Thyroid gland (tissue), 4 donors: ENCODE measurements at regions not wholly inside any gene's neighbourhood (a gene's known extent, or its start where the extent isn't known, plus 50 kb on each side); places are given as distances from the start of the nearest gene placed in this dataset.

Experiments
- DNase-seq, 2 donors: peaks; one replicate each; pipeline ENCODE4 v3.0.0-alpha.2; 2019
- H3K27ac ChIP-seq, 3 donors: fragments of 200-600 bp; sonication (generic); 1 replicate in 2 of 3; 2 replicates in 1 of 3; pipeline ENCODE4 v1.5.1; 2016 to 2019; ENCODE audit warnings: mild to moderate bottlenecking in 1 of 3, moderate library complexity in 1 of 3
- H3K27me3 ChIP-seq: fragments of 200-600 bp; sonication (generic); one replicate; pipeline ENCODE4 v1.5.1; 2019
- H3K36me3 ChIP-seq, 2 donors: fragments of 200-600 bp; sonication (generic); one replicate each; pipeline ENCODE4 v1.5.1; 2016 to 2019
- H3K4me1 ChIP-seq, 2 donors: fragments of 200-600 bp; sonication (generic); one replicate each; pipeline ENCODE4 v1.5.1; 2017 to 2019
- H3K4me3 ChIP-seq, 3 donors: fragments of 200-600 bp; sonication (generic); replicated peaks in 1 of 3; 1 replicate in 2 of 3; 2 replicates in 1 of 3; pipeline ENCODE4 v1.5.1; 2016; ENCODE audit warnings: mild to moderate bottlenecking in 1 of 3
- H3K9me3 ChIP-seq: fragments of 200-600 bp; sonication (generic); one replicate; pipeline ENCODE4 v1.5.1; 2017
- POLR2A ChIP-seq, 2 donors: fragments of 450-650 bp; IDR thresholded peaks; one replicate each; pipeline ENCODE4 v1.6.1; 2017; ENCODE audit warnings: antibody characterized with exemption in 2 of 2, mild to moderate bottlenecking in 2 of 2, moderate library complexity in 1 of 2
- WGBS, 2 donors: methylation state at CpG; one replicate each; pipeline ENCODE4 v1.1.5; 2017; 5-methylcytosine and 5-hydroxymethylcytosine counted together
- intact Hi-C: fragments of 100-400 bp; cut with DNase I; formaldehyde crosslinking; loops from one replicate; pipeline ENCODE4 v1.15.1; 2023
- TF ChIP-seq, protein P1 (sequence below), 6 experiments: fragments of 200-600 bp in 3 of 6; fragments of 450-650 bp in 3 of 6; sonication (generic) in 3 of 6; IDR thresholded peaks; one replicate each; pipeline ENCODE4 v1.5.1; 2016 to 2019; ENCODE audit warnings: antibody characterized with exemption in 6 of 6, mild to moderate bottlenecking in 2 of 6, inconsistent platforms in 1 of 6, moderate library complexity in 1 of 6

DNA sequence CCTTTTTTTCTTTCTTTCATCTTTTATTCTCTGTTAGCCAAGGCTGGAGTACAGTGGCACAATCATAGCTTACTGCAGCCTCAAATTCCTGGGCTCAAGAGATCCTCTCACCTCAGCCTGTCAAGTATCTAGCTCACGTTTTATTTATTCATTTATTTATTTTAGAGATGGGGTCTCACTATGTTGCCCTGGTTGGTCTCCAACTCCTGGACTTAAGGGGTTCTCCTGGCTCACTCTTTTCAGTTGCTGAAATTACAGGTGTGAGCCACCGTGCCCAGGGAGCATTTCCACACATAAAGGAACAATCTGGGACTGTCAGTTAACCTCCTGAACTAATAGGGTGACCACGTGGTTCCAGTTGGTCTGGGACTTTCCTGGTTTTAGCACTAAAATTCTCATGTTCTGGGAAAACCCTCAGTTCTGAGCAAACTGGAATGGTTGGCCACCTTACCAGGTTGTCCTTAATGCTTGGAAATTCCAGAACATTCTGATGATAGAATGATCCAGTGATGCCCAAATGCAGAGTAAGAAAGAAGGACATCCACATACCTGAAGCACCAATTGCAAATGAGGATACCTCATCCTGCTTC, 105.5 kb upstream of the ZNF217 start:
- no peaks in the 10 kb centered on the region for H3K4me1 ChIP-seq
- H3K27ac ChIP-seq: no peak overlapping the region
- DNase-seq: no peak
- intact Hi-C loops: no loop called here
- TF ChIP-seq, protein P1, sequence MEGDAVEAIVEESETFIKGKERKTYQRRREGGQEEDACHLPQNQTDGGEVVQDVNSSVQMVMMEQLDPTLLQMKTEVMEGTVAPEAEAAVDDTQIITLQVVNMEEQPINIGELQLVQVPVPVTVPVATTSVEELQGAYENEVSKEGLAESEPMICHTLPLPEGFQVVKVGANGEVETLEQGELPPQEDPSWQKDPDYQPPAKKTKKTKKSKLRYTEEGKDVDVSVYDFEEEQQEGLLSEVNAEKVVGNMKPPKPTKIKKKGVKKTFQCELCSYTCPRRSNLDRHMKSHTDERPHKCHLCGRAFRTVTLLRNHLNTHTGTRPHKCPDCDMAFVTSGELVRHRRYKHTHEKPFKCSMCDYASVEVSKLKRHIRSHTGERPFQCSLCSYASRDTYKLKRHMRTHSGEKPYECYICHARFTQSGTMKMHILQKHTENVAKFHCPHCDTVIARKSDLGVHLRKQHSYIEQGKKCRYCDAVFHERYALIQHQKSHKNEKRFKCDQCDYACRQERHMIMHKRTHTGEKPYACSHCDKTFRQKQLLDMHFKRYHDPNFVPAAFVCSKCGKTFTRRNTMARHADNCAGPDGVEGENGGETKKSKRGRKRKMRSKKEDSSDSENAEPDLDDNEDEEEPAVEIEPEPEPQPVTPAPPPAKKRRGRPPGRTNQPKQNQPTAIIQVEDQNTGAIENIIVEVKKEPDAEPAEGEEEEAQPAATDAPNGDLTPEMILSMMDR (IDR thresholded peaks at IDR 0.05): no peak
- no peak for TF ChIP-seq POLR2A (IDR thresholded peaks at IDR 0.05)
- no peaks in the 10 kb centered on the region for H3K9me3 ChIP-seq
- no peaks in the 10 kb centered on the region for H3K27me3 ChIP-seq
- no peak overlapping the region for H3K4me3 ChIP-seq
- H3K36me3 ChIP-seq: no peaks in the 10 kb centered on the region
- WGBS, 2 donors: 67 to 76% methylated on average over 3 of the region's 3 CpGs

- 85 to 91% methylated on average over 10 of the region's 10 CpGs for WGBS, 2 donors
- TF ChIP-seq, protein P1 (IDR thresholded peaks at IDR 0.05): no peak
- no peak for TF ChIP-seq POLR2A (IDR thresholded peaks at IDR 0.05)
- Histone ChIP-seq H3K27ac (no peak overlapping the region), H3K36me3 (no peaks in the 10 kb centered on the region), H3K27me3 (no peaks in the 10 kb centered on the region), H3K4me3 (no peak overlapping the region), H3K4me1 (no peaks in the 10 kb centered on the region), H3K9me3 (no peaks in the 10 kb centered on the region)
- no peak for DNase-seq
- intact Hi-C loops: no loop called here
These were observed 104.8 kb upstream of the ZNF217 start for GRCh38 chr20:53698371-53698978.

GRCh38 chr20:53695797-53696527, 102.3 kb upstream of the ZNF217 start:
- Histone ChIP-seq H3K27ac (no peak overlapping the region), H3K4me3 (no peak overlapping the region), H3K4me1 (peaks cover 6 to 7% of the 10 kb centered on the region in 2 donors), H3K36me3 (no peaks in the 10 kb centered on the region), H3K27me3 (no peaks in the 10 kb centered on the region), H3K9me3 (no peaks in the 10 kb centered on the region)
- no peak for DNase-seq
- TF ChIP-seq, protein P1 (IDR thresholded peaks at IDR 0.05): no peak
- no peak for TF ChIP-seq POLR2A (IDR thresholded peaks at IDR 0.05)
- intact Hi-C loops: no loop called here
- 91 to 94% methylated on average over 8 of the region's 8 CpGs for WGBS, 2 donors

DNA sequence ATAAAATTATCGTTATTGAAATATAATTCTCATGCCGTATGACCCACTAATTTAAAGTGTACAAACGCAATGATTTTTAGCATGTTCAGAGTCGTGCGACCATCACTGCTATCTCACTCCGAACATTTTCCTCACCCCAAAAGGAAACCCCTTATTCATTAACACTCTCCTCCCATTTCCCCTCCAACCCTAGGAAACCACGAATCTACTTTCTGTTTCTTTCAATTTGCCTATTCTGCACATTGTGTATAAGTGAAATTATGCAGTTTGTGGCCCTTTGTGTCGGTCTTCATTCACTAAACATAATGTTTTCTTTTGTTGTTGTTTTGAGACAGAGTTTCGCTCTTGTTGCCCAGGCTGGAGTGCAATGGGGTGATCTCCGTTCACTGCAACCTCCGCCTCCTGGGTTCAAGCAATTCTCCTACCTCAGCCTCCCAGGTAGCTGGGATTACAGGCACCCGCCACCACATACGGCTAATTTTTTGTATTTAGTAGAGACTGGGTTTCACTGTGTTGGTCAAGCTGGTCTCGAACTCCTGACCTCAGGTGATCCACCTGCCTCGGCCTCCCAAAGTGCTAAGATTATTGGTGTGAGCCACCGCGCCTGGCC, 99.7 kb upstream of the ZNF217 start:
- WGBS, 2 donors: 86 to 90% methylated on average over 17 of the region's 17 CpGs
- Histone ChIP-seq H3K27me3 (no peaks in the 10 kb centered on the region), H3K9me3 (no peaks in the 10 kb centered on the region), H3K4me3 (no peak overlapping the region), H3K4me1 (peaks cover 6 to 7% of the 10 kb centered on the region in 2 donors), H3K36me3 (no peaks in the 10 kb centered on the region), H3K27ac (no peak overlapping the region)
- no peak for DNase-seq
- no peak for TF ChIP-seq POLR2A (IDR thresholded peaks at IDR 0.05)
- TF ChIP-seq, protein P1 (IDR thresholded peaks at IDR 0.05): no peak
- intact Hi-C loops: no loop called here
